ENCODE measurements at regions not wholly inside any gene's neighbourhood (a gene's known extent, or its start where the extent isn't known, plus 50 kb on each side); places are given as distances from the start of the nearest gene placed in this dataset.
"Not testable (repeated sequence)": the region's sequence is repeated elsewhere in the genome, so short reads cannot be mapped to it uniquely, and the experiment has no call there.

DNA sequence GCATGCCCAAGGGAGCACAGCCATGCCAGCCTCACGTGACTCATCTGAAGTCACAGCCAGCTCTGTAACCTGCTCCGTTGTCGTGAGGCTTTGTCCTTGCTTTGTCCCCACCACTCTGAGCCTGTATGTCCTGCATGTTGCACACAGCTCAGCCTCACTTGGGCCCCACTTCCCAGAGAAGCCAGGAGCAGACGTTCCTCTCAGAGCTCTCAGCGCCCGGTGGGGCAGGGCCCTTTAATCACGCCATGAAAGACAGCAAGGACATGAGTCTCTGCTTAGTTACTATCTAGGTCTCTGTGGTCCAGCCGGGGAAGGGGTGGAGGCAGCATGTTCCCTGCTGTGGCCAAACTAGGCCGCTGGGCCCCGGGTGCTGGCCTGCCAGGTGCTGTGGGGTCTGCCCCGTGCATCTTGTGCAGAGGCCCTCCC, 127.4 kb upstream of the FAM20C start:
- ATAC-seq (peak; percentile 49), DNase-seq (ENCODE audit: missing footprints) (no peak)
- intact Hi-C loops (cut with DNase I) = no loop called here

DNA sequence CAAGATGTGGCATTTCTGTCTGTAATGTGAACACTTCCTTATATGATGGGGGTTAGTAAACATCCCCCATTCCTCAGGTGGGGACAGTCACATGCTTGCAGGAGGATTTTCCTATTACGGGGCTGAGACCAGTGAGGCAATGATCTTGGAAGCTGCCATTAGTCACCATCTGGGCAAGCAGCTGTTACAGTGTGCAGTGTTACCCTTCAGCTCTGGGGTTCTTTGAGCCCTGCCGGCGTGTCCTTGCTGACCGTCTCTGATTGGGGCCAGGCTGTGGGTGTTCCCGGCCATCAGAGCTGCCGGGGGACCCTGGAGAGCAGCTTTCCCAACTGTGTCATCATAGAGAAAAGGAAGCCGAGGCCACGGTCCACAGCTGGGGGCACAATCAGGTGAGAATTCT, 126.8 kb upstream of the FAM20C start:
- intact Hi-C loops (cut with DNase I) = no loop called here
- no peak for ATAC-seq
- DNase-seq (ENCODE audit: missing footprints) = no peak

DNA sequence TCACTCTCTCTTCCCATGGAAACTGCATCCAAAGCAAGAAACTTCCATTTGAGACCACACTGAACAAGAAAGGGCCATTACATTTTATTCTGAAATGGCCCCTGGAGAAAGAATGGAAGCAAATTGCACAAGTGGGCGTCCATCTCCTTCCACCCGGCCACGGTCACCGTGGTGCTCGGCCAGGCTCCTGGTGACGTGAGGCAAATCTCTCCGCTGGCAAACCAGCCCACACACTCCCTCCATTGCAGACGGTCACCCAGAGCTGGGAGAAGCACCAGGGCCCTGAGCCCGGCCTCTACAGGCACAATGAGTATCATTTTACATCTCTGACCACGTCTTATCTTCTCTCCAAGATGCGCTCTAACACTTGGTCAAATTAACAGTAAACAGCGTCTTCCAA, 126.1 kb upstream of the FAM20C start:
- intact Hi-C loops (cut with DNase I) = no loop called here
- ATAC-seq (no peak), DNase-seq (ENCODE audit: missing footprints) (no peak)

DNA sequence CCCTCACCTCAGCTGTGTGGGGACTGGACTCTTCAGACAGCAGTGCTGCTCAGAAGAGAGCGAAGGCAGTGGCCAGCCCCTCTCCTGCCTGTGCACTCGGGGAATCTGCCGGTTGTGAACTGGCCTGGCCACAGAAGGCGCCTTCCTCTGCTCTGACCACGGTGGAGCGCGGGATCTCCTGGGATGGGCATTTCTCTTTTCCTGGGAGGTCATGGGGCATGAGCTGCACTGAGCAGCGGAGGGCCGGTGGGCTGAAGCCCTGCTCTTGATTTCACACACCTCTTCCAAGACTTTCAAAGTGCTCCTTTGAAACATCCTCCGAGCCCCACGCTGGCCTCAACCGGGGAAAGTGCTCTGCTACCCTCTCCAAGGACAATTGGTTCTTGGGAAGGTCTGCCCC, 125.6 kb upstream of the FAM20C start:
- DNase-seq (ENCODE audit: missing footprints) = no peak
- no peak for ATAC-seq
- intact Hi-C loops (cut with DNase I) = no loop called here

DNA sequence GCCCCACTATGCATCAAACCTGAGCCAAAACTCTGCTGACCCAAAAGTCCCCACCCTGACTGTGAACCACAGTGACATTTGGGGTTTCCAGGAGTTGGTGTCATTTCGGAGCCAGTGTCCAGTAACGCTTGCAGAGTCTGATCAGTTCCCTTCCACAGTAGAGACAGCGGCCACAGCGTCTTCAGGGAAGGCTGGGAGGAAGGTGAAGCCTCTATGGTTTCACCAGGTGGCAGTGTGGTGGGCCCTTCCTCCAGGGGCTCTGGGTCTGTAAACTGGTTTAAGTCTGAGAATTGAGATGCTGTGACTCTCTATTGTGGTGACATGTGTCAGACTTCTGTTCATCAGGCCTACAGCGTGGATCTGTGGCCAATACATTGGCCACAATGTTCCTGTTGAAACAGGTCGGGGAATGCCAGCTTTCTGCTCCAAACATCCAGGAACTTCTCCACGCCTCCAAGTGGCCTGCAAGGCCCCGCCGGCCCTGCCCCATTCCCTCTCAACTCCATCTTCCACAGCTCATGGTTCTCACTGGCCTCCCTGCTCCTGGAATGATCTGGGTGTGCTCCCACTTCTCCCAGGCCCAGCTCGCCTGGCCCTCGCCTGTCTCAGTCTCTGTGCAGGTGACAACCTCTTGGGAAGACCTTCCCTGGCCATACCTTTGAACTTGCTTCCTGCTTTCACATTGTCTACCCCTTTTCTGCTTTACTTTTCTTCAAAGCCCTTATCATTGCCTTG, 124.5 kb upstream of the FAM20C start:
- intact Hi-C loops (cut with DNase I) = no loop called here
- no peak for ATAC-seq
- no peak for DNase-seq (ENCODE audit: missing footprints)

DNA sequence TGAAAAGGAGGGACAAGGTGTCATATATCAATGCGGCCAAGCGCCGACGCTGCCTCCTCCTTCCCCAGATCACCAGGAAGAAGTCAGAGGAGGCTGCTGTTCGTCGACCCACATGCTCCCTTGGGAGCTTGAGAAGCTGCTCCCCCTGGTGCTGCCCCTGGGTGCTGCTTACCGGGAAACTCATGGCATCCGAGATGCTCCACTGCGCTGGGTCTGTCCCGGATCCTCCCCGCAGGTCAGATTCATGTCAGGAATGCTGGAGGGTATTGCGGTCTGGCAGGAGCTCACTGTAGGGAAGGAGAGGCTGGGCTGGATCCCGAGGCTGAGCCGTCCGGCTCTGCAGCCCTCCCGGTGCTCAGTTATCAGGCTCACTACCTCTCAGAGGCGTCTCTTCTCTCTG, 123.7 kb upstream of the FAM20C start:
- no peak for DNase-seq (ENCODE audit: missing footprints)
- intact Hi-C loops (cut with DNase I) = no loop called here
- no peak for ATAC-seq

DNA sequence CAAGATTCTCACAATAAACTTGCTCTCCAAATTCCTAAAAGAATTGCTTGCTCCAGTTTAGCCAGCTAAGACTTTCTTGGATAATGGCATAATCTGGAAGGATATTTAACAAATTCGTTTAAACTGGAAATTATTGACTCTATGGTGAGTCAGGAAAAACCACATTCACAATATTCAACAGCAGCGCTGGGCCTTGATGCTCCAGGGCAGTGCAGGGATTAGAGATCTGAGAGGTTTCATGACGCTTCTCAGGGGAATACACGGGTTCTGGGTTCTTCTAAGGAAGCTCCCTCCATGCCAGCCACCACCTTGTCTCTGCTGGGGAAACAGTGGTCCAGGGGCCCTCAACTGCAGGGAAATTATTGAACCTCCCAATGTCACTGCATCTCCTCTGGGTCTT, 123.3 kb upstream of the FAM20C start:
- DNase-seq (ENCODE audit: missing footprints); intact Hi-C loops (cut with DNase I); ATAC-seq: not testable (repeated sequence)

DNA sequence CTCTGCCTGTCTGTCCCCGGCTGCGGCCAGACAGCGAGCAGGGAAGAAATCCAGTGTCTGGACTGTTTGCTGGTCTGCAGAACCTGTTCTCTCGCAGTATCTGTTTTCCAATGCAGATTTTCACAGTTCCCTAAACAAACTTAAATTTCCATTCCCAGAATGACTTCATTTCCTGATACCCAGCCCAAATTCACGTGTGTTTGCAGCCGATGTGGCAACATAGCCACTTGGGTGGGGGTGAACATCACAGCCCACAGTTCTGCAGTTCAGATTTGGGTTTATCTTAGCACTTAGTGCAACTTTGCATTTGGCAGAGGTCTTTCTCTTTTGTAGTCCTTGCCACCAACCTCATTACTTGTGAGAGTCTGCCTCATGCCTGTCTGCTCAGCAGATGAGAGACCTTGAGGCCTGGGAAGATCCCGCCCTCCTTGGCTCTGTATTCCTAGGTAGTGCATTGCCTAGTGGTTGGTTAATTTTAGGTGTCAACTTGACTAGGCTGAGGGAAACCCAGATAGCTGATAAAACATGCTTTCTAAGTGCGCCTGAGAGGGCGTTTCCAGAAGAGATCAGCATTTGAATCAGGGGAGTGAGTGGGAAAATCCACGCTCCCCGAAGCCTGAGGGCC, 122.8 kb upstream of the FAM20C start:
- DNase-seq (ENCODE audit: missing footprints); ATAC-seq; intact Hi-C loops (cut with DNase I): not testable (repeated sequence)

DNA sequence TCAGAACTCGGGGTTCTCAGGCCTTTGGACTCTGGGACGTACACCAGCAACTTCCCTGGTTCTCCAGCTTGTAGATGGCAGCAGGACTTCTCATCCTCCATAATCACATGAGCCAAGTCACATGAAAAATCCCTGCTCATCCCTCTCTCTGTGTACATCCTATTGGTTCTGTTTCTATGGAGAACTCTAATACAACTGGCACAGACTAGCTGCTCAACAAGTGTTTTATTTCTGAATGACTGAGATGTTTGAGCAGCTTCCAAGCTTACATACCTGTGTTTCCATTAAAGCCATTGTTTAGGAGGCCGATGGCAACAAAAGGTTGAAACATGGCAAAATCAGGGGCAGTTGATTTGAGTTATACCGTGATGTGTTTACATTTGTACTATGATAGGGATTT, 122.2 kb upstream of the FAM20C start:
- ATAC-seq; DNase-seq (ENCODE audit: missing footprints); intact Hi-C loops (cut with DNase I): not testable (repeated sequence)

DNA sequence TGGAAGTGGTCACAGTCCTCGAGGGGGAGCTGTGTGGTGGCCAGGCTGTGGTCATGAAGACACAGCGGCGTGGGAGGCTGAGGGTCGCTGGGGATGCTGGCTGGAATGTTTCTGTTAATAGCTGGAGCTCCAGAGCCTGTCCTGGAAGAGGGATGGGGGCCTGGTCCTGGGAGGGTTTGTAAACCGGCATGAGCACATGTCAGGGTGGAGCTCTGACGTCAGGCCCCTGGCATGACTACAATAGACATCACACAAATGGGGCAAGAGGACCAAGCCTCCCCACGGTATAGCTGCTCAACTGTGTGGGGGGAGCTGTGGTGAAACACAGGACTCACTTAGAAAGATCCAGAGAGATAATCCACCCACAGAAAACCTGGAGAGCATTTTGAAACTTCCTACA, 121.4 kb upstream of the FAM20C start:
- ATAC-seq (peak; percentile 89), DNase-seq (ENCODE audit: missing footprints) (peak; percentile 81)
- intact Hi-C loops (cut with DNase I) = not testable (repeated sequence)

DNA sequence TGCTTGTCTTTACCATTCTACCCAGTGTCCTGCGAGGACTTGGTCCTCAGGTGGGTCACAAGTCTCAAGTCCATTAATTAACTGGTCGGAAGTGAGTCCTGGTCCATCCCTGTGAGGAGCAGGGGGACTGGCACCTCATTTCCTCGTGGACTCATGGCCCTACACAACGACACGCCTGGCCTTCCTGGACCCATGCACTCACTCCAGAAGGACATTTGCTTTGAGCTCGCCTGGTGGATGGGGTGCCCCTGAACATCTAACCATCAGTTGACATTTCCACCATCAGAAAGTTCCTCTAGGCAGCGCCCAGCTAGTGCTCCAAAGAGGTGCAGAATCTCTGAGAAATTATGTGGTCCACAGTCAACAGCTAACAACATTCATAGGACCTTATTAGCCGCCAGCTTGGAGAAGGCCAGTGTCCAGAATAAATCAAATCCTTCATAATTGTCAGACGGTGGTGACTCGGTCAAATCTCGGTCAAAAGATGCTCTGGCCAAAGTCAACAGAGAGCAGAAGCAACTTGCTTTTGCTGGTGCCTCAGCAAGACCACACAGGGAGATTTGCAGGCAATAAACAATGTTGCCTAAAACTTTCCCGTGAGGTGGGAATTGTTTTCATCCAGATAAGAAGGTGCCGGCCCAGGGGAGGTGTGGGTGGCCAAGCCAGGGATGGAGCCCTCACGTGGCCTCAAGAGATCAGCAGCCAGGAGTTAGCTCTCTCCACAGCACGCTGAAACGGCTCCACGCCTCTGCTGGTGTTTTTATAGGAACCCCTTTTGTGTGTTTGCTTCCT, 119.9 kb upstream of the FAM20C start:
- intact Hi-C loops (cut with DNase I); DNase-seq (ENCODE audit: missing footprints): not testable (repeated sequence)
- peak; percentile 15 for ATAC-seq

DNA sequence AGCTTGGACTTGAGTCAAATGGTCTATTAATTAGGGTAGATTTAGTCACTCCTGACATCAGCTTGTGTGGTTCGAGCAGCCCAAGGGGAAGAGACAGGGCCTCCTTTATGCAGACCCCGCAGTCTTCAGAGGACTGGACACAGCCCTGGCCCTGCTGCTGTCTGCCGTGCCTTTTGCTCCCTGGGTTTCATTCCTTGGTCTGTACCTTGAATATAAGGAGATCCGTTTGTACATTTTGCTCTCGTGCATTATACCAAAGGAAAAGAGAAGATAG, 119.4 kb upstream of the FAM20C start:
- intact Hi-C loops (cut with DNase I); DNase-seq (ENCODE audit: missing footprints); ATAC-seq: not testable (repeated sequence)

DNA sequence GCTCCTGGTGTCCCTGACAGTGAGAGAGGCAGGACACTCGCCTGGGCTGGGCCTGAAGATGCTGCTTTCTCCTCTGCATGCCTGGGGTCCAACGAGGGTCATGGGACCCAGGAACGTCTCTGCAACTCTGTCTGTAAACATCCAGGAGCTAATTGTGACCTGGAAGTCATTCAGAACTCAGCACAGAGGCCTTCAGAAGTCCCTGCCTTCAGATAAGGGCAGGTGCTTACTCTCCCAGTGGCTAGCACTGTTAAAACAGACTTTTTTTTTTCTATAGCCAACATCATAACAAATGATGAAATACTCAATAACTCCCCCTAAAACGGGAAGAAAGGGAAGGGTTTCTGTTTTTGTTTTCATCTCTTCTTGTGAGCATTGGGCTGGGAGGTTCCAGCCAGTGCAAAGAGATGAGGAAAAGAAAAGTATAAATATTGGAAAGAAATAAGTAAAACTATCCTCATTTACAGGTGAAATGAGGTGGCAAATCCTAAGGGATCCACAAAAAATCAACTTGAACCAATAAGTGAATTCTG, 118.3 kb upstream of the FAM20C start:
- ATAC-seq; intact Hi-C loops (cut with DNase I); DNase-seq (ENCODE audit: missing footprints): not testable (repeated sequence)

DNA sequence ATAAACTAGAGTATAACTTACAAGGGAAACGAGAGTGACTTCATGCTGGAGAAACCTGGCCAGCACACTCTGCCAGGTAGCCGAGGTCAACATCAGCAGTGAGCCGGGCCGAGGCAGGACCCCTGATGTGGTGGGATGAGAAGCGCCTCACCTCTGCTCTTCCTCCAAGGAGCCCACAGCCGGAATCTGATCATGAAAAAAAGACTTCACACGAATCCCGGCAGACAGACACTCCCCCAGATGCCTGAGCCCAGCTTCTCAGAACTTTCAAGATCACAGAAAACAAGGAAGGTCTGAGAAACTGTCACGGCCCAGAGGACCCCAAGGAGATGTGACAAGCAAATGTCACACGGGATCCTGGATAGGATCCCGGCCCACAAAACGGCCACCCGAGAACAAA, 116.9 kb upstream of the FAM20C start:
- ATAC-seq; DNase-seq (ENCODE audit: missing footprints); intact Hi-C loops (cut with DNase I): not testable (repeated sequence)

DNA sequence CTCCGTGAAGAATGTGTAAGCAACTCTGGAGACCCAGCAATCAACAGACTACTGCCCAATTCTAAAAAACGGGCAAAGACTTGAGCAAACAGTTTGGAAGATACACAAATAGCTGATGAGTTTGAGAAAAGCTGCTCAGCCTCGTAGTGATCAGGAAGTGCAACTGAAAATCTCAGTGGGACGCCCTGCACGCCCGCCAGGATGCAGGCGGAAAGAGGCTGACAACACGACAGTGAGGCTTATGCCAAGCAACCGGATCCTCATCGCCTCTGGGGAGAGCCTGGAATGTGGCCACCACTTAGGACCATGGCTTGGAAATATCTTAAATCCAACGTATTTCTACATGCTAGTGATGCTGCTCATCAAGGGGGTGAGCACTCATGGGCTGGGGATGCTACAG, 116.2 kb upstream of the FAM20C start:
- ATAC-seq; DNase-seq (ENCODE audit: missing footprints); intact Hi-C loops (cut with DNase I): not testable (repeated sequence)

DNA sequence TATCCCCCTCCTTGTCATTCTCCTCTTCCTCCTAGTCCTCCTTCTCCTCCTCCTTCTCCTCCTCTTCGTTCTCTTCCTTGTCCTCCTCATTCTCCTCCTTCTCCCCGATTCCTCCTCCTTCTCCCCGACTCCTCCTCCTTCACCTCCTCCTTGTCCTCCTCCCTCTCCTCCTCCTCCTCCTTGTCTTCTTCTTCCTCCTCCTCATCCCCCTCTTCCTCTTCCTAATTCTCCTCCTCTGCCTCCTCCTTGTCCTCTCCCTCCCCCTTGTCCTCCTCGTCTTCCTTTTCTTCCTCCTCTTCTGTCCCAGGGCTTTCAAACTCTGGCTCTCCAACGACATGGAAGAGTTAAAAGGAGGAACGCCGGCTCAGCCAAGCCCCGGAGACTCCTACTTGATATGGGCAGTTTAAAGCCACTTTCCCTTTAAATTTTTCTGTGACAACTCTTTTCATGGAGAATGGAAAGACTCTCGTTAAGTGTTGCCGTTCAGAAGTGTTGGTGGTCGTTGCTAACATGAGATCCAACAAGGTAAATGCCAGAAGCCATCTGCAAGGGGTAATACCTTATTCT, 115.5 kb upstream of the FAM20C start:
- not testable (repeated sequence) for ATAC-seq; DNase-seq (ENCODE audit: missing footprints)

DNA sequence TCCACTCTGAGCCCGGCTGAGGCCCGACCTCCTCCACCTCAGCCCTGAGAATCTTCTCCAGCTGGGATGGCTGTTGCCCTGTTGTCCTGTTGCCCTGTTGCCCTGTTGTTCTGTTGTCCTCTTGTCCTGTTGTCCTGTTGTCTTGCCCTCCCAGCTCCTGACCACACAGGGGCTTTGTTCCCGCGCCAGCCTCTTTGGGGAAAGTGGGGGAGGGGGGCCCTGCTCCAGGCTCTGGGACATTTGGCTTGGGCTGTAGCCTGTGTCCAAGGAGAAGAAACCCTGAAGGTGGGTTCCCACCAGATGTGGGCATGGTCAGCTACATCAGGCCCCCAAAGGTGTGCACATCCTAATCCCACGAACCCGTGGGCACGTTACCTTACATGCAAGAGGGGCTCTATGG, 113.5 kb upstream of the FAM20C start:
- DNase-seq (ENCODE audit: missing footprints); ATAC-seq; intact Hi-C loops (cut with DNase I): not testable (repeated sequence)

More for the DNA sequence above, 115.5 kb upstream of the FAM20C start:
- intact Hi-C loops (cut with DNase I) = not testable (repeated sequence)

DNA sequence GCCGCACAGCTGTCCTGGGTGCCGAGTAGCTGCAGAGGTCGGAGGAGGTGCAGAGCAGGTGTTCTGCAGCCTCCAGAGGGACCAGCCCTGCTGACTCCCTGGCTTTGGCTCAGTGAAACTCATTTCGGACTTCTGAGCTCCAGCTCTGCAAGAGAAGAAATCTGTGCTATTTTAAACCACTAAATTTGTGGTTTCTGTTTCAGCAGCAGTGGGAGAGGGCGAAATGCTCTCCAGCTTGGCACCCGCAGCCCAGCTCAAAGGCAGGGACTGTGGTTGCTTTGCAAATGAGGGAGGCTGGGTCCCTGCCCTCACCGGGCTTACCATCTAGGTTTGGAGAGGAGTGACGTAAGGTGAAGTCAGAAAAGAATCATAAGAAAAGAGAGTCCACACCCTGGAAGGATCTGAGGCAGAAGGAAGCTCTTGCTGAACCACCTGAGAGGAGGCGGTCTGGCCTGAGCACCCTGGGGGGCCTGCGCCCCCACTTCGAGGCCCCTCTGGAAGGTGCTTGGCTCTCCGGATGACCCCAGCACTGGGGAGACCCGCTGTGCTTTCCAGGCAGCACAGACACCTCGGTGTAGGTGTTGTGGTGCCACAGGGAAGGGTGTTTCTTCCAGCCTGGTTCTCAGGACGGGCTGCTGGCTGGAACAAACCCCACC, 112.8 kb upstream of the FAM20C start:
- ATAC-seq; DNase-seq (ENCODE audit: missing footprints); intact Hi-C loops (cut with DNase I): not testable (repeated sequence)

Measured in Right ventricle myocardium inferior (tissue), 1 donor.